HepG2 (cell line): ENCODE measurements at regions not wholly inside any gene's neighbourhood (a gene's known extent, or its start where the extent isn't known, plus 50 kb on each side); places are given as distances from the start of the nearest gene placed in this dataset.

Source experiments
- ATAC-seq: fragments of 200-7000 bp; cut with Tn5 transposase; 3 replicates; pipeline ENCODE4 v1.9.1; 2020; ENCODE audit warnings: mild to moderate bottlenecking, moderate library complexity
- BruUV-seq: library from RNA; stranded (reverse); fragments of 400-500 nt; replicated peaks from 2 replicates; lab custom pipeline; 2021; lab: Mats Ljungman, UMichigan
- CTCF ChIA-PET: fragments of 300-600 bp; formaldehyde crosslinking; extraction: SDS; loops from one replicate; lab custom pipeline; 2021; ENCODE audit warnings: low total read pairs, inconsistent platforms, low intra/inter-chr PET ratio; lab: Yijun Ruan, JAX
- POLR2A ChIA-PET: fragments of 350-600 bp; sonication (Branson Sonifier 250); formaldehyde crosslinking; loops from one replicate; lab custom pipeline; 2020; ENCODE audit warnings: antibody characterized with exemption, inconsistent platforms; lab: Yijun Ruan, JAX
- DNase-seq: peaks from one replicate; pipeline ENCODE4 v3.0.0-alpha.2; 2015; ENCODE audit warnings: low spot score
- FAIRE-seq: peaks from 3 replicates; lab custom pipeline; 2011; peaks lifted over from hg19 to GRCh38; lab: Jason Lieb, UNC
- H2AFZ ChIP-seq: one replicate; pipeline ENCODE4 v1.6.1; 2011; ENCODE audit warnings: low read length, inconsistent platforms
- H3K27ac ChIP-seq: fragments of 300-600 bp; 3 replicates; pipeline ENCODE4 v1.8.0; 2011; ENCODE audit warnings: mixed run types, mild to moderate bottlenecking, mixed read lengths, low read length, inconsistent platforms; ENCODE audit not compliant: insufficient read depth; ENCODE audit errors: extremely low read length
- H3K27me3 ChIP-seq, 2 experiments: fragments of 200-600 bp in 1 of 2; 2 replicates in 1 of 2; 3 replicates in 1 of 2; pipeline versions ENCODE4 v1.6.0 to v1.8.0; 2011; ENCODE audit warnings: low read length in 2 of 2, mild to moderate bottlenecking in 2 of 2, moderate library complexity in 2 of 2, inconsistent platforms in 1 of 2; ENCODE audit not compliant: insufficient read depth in 2 of 2, control insufficient read depth in 1 of 2
- H3K36me3 ChIP-seq, 2 experiments: fragments of 200-600 bp in 1 of 2; replicated peaks in 1 of 2; 2 replicates in 1 of 2; 3 replicates in 1 of 2; pipeline versions ENCODE4 v1.5.1 to v1.8.0; 2011; ENCODE audit warnings: low read length in 2 of 2, inconsistent platforms in 1 of 2; ENCODE audit not compliant: insufficient read depth in 2 of 2, control insufficient read depth in 1 of 2
- H3K4me1 ChIP-seq: 2 replicates; pipeline ENCODE4 v1.5.1; 2012; ENCODE audit warnings: low read length, inconsistent platforms; ENCODE audit not compliant: insufficient read depth
- H3K4me2 ChIP-seq: 2 replicates; pipeline ENCODE4 v1.6.0; 2011; ENCODE audit warnings: low read depth, low read length, inconsistent platforms
- H3K4me3 ChIP-seq, 3 experiments: fragments of 200-600 bp in 1 of 3; sonication (generic), shearing (Covaris generic) in 1 of 3; replicated peaks in 1 of 3; 2 replicates each; pipeline ENCODE4 v1.5.1; 2011 to 2016; ENCODE audit warnings: low read length in 3 of 3, inconsistent platforms in 2 of 3, low read depth in 2 of 3, mild to moderate bottlenecking in 2 of 3, control low read depth in 1 of 3, mixed read lengths in 1 of 3; ENCODE audit not compliant: insufficient read depth in 1 of 3
- H3K79me2 ChIP-seq: one replicate; pipeline ENCODE4 v1.6.1; 2011; ENCODE audit warnings: low read length, inconsistent platforms; ENCODE audit not compliant: insufficient read depth
- H3K9ac ChIP-seq: 2 replicates; pipeline ENCODE4 v1.6.0; 2011; ENCODE audit warnings: mild to moderate bottlenecking, low read depth, low read length, inconsistent platforms; ENCODE audit not compliant: insufficient read depth
- H3K9me3 ChIP-seq: 2 replicates; pipeline ENCODE4 v1.5.1; 2012; ENCODE audit warnings: mild to moderate bottlenecking, low read length
- H4K20me1 ChIP-seq: 2 replicates; pipeline ENCODE4 v1.6.0; 2011; ENCODE audit warnings: inconsistent platforms, mild to moderate bottlenecking, low read length, moderate library complexity; ENCODE audit not compliant: insufficient read depth
- ARID5B ChIP-seq: IDR thresholded peaks from 2 replicates; pipeline ENCODE4 v1.4.0; 2020; ENCODE audit warnings: mild to moderate bottlenecking, missing genetic modification reagents
- FOXK1 ChIP-seq: sonication (generic); formaldehyde crosslinking; IDR thresholded peaks from 2 replicates; pipeline ENCODE4 v1.4.0; 2020; ENCODE audit warnings: low read depth, missing genetic modification reagents, borderline replicate concordance
- KLF16 ChIP-seq, 2 experiments: sonication (generic) in 1 of 2; formaldehyde crosslinking in 1 of 2; IDR thresholded peaks; 2 replicates each; pipeline versions ENCODE4 v1.6.1 to v1.8.0; 2016 to 2023; ENCODE audit warnings: missing genetic modification reagents in 2 of 2, missing compliant biosample characterization in 1 of 2
- TOPORS ChIP-seq: sonication (generic); formaldehyde crosslinking; IDR thresholded peaks from 2 replicates; pipeline ENCODE4 v1.8.0; 2023; ENCODE audit warnings: mild to moderate bottlenecking, missing genetic modification reagents
- TRIM24 ChIP-seq: sonication (generic); formaldehyde crosslinking; IDR thresholded peaks from 2 replicates; pipeline ENCODE4 v1.8.0; 2022; ENCODE audit warnings: mild to moderate bottlenecking, missing genetic modification reagents
- ZFP36L2 ChIP-seq: sonication (generic); formaldehyde crosslinking; IDR thresholded peaks from 2 replicates; pipeline ENCODE4 v1.4.0; 2020; ENCODE audit warnings: missing genetic modification reagents
- ZNF451 ChIP-seq: sonication (generic); formaldehyde crosslinking; IDR thresholded peaks from 2 replicates; pipeline ENCODE4 v1.5.0; 2020; ENCODE audit warnings: mild to moderate bottlenecking, missing genetic modification reagents
- ZNF850 ChIP-seq: sonication (generic); formaldehyde crosslinking; conservative IDR thresholded peaks from 2 replicates; pipeline ENCODE4 v1.9.0; 2021; ENCODE audit warnings: mild to moderate bottlenecking, missing genetic modification reagents
- WGBS: methylation state at CpG from one replicate; pipeline ENCODE4 v1.1.6; 2017; ENCODE audit warnings: low lambda C conversion rate; 5-methylcytosine and 5-hydroxymethylcytosine counted together
- in situ Hi-C: cut with HindIII; loops from 2 replicates; pipeline ENCODE4 v1.10.0; 2017; ENCODE audit warnings: low pct_unique_long_range_greater_than_20kb; ENCODE audit not compliant: extremely low pct_ligation_motif_present
- intact Hi-C: fragments of 100-400 bp; cut with micrococcal nuclease; formaldehyde crosslinking; loops from one replicate; pipeline ENCODE4 v1.10.0; 2022; ENCODE audit not compliant: unreplicated experiment
- TF ChIP-seq, protein P1 (sequence below): sonication (generic); formaldehyde crosslinking; IDR thresholded peaks from 2 replicates; pipeline ENCODE4 v1.5.0; 2020; ENCODE audit warnings: missing genetic modification reagents, mild to moderate bottlenecking, borderline replicate concordance

DNA sequence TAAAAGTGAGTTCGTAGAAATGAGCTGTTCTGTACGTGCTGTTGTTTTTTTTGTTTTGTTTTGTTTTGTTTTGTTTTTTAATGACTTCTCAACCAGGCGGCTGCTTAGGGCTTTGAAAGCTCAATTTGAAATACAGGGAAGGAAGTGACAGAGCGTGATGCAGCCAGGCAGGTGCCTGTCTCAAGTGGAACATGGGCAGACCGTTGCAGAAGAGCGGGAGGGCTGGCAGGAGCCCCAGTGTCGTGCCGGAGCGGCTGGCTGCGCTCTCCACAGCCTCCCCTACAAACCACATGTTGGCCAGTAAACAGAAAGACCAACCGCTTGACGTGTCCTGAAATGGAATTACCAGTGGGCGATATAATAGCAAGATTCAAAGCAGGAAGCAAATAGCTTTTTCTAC, 164.9 kb upstream of the RREB1 start (continued):
- TF ChIP-seq ZNF451 (CRISPR knock-in tag) = no peak
- TF ChIP-seq FOXK1 = no peak
- TF ChIP-seq, protein P1, sequence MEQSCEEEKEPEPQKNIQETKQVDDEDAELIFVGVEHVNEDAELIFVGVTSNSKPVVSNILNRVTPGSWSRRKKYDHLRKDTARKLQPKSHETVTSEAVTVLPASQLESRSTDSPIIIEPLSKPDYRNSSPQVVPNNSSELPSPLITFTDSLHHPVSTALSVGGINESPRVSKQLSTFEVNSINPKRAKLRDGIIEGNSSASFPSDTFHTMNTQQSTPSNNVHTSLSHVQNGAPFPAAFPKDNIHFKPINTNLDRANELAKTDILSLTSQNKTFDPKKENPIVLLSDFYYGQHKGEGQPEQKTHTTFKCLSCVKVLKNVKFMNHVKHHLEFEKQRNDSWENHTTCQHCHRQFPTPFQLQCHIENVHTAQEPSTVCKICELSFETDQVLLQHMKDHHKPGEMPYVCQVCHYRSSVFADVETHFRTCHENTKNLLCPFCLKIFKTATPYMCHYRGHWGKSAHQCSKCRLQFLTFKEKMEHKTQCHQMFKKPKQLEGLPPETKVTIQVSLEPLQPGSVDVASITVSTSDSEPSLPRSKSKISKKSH (CRISPR knock-in tag) = no peak
- no peak for TF ChIP-seq ZNF850
- TF ChIP-seq TOPORS = no peak
- TF ChIP-seq KLF16 (CRISPR knock-in tag; IDR thresholded peaks at IDR 0.05) = no peak
- TF ChIP-seq TRIM24 (CRISPR knock-in tag) = no peak

DNA sequence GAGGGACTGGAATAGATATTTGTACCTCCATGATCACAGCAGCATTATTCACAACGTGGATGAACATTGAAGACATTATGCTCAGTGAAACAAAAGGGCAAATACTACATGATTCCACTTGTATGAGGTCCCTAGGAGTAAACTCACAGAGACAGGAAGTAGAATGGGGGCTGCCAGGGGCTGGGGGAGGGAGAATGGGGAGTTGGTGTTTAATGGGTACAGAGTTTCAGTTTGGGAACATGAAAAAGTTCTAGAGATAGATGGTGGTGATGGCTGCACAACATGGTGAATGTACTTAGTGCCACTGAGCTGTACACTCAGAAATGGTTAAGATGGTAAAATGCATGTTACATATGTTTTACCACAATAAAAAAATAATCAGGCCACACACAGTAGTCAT, 164.3 kb upstream of the RREB1 start:
- Histone ChIP-seq H3K4me3 (no peak overlapping the region), H4K20me1 (no peaks in the 10 kb centered on the region), H3K4me1 (peaks cover 18% of the 10 kb centered on the region), H3K27me3 (peaks cover 0 to 8% of the 10 kb centered on the region in 2 experiments; a peak in 1 of 5 replicates), H3K9me3 (no peaks in the 10 kb centered on the region), H2AFZ (no peak overlapping the region), H3K9ac (no peak overlapping the region), H3K36me3 (no peaks in the 10 kb centered on the region), H3K79me2 (no peaks in the 10 kb centered on the region), H3K27ac (no peak overlapping the region), H3K4me2 (no peak overlapping the region)
- TF ChIP-seq ARID5B (CRISPR knock-in tag) (no peak), ZFP36L2 (no peak)
- FAIRE-seq (no peak), DNase-seq (no peak), ATAC-seq (no peak)
- WGBS = 14% methylated on average over 1 of the region's 1 CpG
- CTCF ChIA-PET = no interaction called here
- BruUV-seq = no TSS peak
- POLR2A ChIA-PET = no interaction called here
- in situ Hi-C loops = no loop called here
- intact Hi-C loops = no loop called here
